NT2/D1 (cell line): ENCODE measurements at regions not wholly inside any gene's neighbourhood (a gene's known extent, or its start where the extent isn't known, plus 50 kb on each side); places are given as distances from the start of the nearest gene placed in this dataset.

Source experiments
- YY1 ChIP-seq: IDR thresholded peaks from 2 replicates; pipeline ENCODE4 v1.6.1; 2011; ENCODE audit not compliant: insufficient read length, insufficient read depth
- ZNF274 ChIP-seq: IDR thresholded peaks from 2 replicates; pipeline ENCODE4 v1.6.1; 2011; ENCODE audit warnings: mild to moderate bottlenecking, low read depth, low read length

- TF ChIP-seq ZNF274, result no peak
- no peak for TF ChIP-seq YY1
These were observed 247.2 kb upstream of the CTBP2 start for GRCh38 chr10:125407557-125407956.
